Activated naive CD4-positive, alpha-beta T cell treated with anti-CD3 and anti-CD28 coated beads, Interleukin-2, amount 10 ng/mL, durations not matched to agents 7 days and 5 days (primary cell): ENCODE measurements at regions not wholly inside any gene's neighbourhood (a gene's known extent, or its start where the extent isn't known, plus 50 kb on each side); places are given as distances from the start of the nearest gene placed in this dataset.

ENCODE experiments used
- CTCF ChIA-PET: fragments of 350-600 bp; sonication (Branson Sonifier 250); formaldehyde crosslinking; loops from one replicate; lab custom pipeline; 2021; ENCODE audit warnings: antibody characterized with exemption; lab: Charles Lee
- DNase-seq: peaks from one replicate; pipeline ENCODE4 v3.0.0-alpha.2; 2020
- H3K27ac Mint-ChIP-seq: one replicate; pipeline ENCODE4 v1.8.0; 2021; ENCODE audit warnings: mild to moderate bottlenecking, moderate library complexity, mixed read lengths
- H3K27me3 Mint-ChIP-seq: one replicate; pipeline ENCODE4 v1.8.0; 2021; ENCODE audit warnings: mild to moderate bottlenecking, mixed read lengths
- H3K36me3 Mint-ChIP-seq: one replicate; pipeline ENCODE4 v1.8.0; 2021; ENCODE audit warnings: mixed read lengths
- H3K4me1 Mint-ChIP-seq: one replicate; pipeline ENCODE4 v1.8.0; 2021; ENCODE audit warnings: mixed read lengths
- H3K4me3 Mint-ChIP-seq: one replicate; pipeline ENCODE4 v1.8.0; 2021; ENCODE audit warnings: mild to moderate bottlenecking, moderate library complexity, mixed read lengths
- H3K9me3 Mint-ChIP-seq: one replicate; pipeline ENCODE4 v1.8.0; 2021; ENCODE audit warnings: mixed read lengths

DNA sequence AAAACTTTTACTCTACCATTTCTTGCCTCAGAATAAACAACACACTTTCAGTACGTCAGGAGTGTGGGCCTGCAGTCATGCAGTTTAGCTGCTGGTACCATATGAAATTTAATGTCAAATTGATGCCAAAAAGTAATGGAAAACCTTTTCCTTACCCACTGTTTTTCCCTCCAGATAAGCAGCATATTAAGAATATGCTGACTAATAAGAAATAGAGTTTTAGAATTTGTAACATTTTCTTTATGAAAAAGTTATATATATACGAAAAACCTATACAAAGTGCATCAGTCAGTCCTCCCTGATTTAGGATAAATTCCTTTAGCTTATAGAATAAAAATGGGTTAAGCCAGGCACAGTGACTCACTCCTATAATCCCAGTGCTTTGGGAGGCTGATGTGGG is 206.8 kb upstream of the PPARGC1A start:
- no peak for DNase-seq
- H3K4me1 Mint-ChIP-seq, result no peaks in the 10 kb centered on the region
- H3K4me3 Mint-ChIP-seq, result no peak overlapping the region
- H3K9me3 Mint-ChIP-seq, result no peaks in the 10 kb centered on the region
- CTCF ChIA-PET, result no interaction called here
- H3K36me3 Mint-ChIP-seq, result no peaks in the 10 kb centered on the region
- no peak overlapping the region for H3K27ac Mint-ChIP-seq
- H3K27me3 Mint-ChIP-seq, result no peaks in the 10 kb centered on the region

DNA sequence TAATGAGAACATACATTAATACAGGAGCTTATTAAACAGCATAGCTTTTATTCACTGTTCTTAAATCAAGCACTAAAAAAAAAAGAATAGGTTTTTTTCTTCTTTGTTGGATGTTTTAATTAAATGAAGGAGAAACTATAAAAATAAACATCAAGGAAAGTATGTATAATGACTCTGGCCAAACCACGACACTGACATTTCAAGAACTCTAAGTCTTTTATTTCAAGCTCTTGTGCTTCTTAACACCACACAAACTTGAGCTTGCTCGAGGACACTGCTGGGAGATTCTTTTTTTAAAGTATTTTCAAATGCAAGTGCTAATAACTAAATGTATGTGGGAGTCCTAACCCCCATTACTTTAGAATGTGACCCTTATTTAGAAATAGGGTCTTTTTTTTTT is 204.9 kb upstream of the PPARGC1A start:
- Mint-ChIP-seq H3K9me3 (no peaks in the 10 kb centered on the region), H3K27ac (no peak overlapping the region), H3K27me3 (no peaks in the 10 kb centered on the region), H3K36me3 (no peaks in the 10 kb centered on the region), H3K4me1 (no peaks in the 10 kb centered on the region), H3K4me3 (no peak overlapping the region)
- CTCF ChIA-PET, result interaction anchor here (0.7 kb wide), 1 partner anchor 1307 kb away, joined by 3 read pairs; no protein-coding TSS in a partner anchor
- no peak for DNase-seq

DNA sequence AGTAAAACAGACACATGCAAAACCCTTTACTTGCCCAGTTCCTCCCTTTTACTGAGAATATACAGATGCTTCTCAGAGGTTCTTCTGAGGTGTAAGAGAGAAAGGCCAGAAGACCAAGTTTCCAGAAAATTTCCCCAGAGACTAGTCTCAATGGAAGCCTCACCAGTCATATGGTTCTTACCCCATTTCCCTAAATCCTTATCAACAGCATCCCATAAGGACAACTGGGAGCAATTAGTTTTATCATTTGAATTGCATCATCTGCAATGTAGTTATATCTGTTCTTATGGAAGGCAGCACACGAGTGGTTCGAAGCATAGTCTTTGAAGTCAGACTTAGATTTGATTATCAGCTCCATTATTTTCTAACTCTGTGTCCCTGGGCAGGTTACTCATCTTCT is 203.6 kb upstream of the PPARGC1A start:
- Mint-ChIP-seq H3K4me1 (no peaks in the 10 kb centered on the region), H3K4me3 (no peak overlapping the region), H3K9me3 (peaks cover 2% of the 10 kb centered on the region), H3K27me3 (no peaks in the 10 kb centered on the region), H3K27ac (no peak overlapping the region), H3K36me3 (no peaks in the 10 kb centered on the region)
- no peak for DNase-seq
- CTCF ChIA-PET, result no interaction called here

GRCh38 chr4:24091639-24092233 is 201.9 kb upstream of the PPARGC1A start:
- H3K27ac Mint-ChIP-seq, result no peak overlapping the region
- H3K4me1 Mint-ChIP-seq, result no peaks in the 10 kb centered on the region
- no peak for DNase-seq
- H3K4me3 Mint-ChIP-seq, result no peak overlapping the region
- CTCF ChIA-PET, result no interaction called here
- peaks cover 2% of the 10 kb centered on the region for H3K9me3 Mint-ChIP-seq
- H3K27me3 Mint-ChIP-seq, result no peaks in the 10 kb centered on the region
- no peaks in the 10 kb centered on the region for H3K36me3 Mint-ChIP-seq

GRCh38 chr4:24089851-24090534 is 200.1 kb upstream of the PPARGC1A start:
- DNase-seq, result no peak
- peaks cover 2% of the 10 kb centered on the region for H3K9me3 Mint-ChIP-seq
- H3K27ac Mint-ChIP-seq, result no peak overlapping the region
- H3K4me1 Mint-ChIP-seq, result no peaks in the 10 kb centered on the region
- CTCF ChIA-PET, result no interaction called here
- no peak overlapping the region for H3K4me3 Mint-ChIP-seq
- H3K36me3 Mint-ChIP-seq, result no peaks in the 10 kb centered on the region
- no peaks in the 10 kb centered on the region for H3K27me3 Mint-ChIP-seq

- H3K4me3 Mint-ChIP-seq, result no peak overlapping the region
- peaks cover 4% of the 10 kb centered on the region for H3K27me3 Mint-ChIP-seq
- no peak for DNase-seq
- CTCF ChIA-PET, result no interaction called here
- no peak overlapping the region for H3K27ac Mint-ChIP-seq
- no peaks in the 10 kb centered on the region for H3K9me3 Mint-ChIP-seq
- no peaks in the 10 kb centered on the region for H3K4me1 Mint-ChIP-seq
- H3K36me3 Mint-ChIP-seq, result no peaks in the 10 kb centered on the region
Measured at GRCh38 chr4:24080871-24081270, 191.0 kb upstream of the PPARGC1A start.

GRCh38 chr4:24078347-24078962 is 188.6 kb upstream of the PPARGC1A start:
- no peak for DNase-seq
- CTCF ChIA-PET, result no interaction called here
- Mint-ChIP-seq H3K4me3 (no peak overlapping the region), H3K36me3 (no peaks in the 10 kb centered on the region), H3K27me3 (peaks cover 4% of the 10 kb centered on the region), H3K9me3 (no peaks in the 10 kb centered on the region), H3K27ac (no peak overlapping the region), H3K4me1 (no peaks in the 10 kb centered on the region)

- Mint-ChIP-seq H3K36me3 (no peaks in the 10 kb centered on the region), H3K9me3 (no peaks in the 10 kb centered on the region), H3K4me1 (no peaks in the 10 kb centered on the region), H3K4me3 (no peak overlapping the region), H3K27me3 (peaks cover 4% of the 10 kb centered on the region), H3K27ac (no peak overlapping the region)
- no peak for DNase-seq
- CTCF ChIA-PET, result no interaction called here
Measured at GRCh38 chr4:24076811-24077210, 187.0 kb upstream of the PPARGC1A start.

GRCh38 chr4:24073948-24074347 is 184.1 kb upstream of the PPARGC1A start:
- H3K4me3 Mint-ChIP-seq, result no peak overlapping the region
- no peaks in the 10 kb centered on the region for H3K27me3 Mint-ChIP-seq
- H3K9me3 Mint-ChIP-seq, result no peaks in the 10 kb centered on the region
- CTCF ChIA-PET, result no interaction called here
- H3K27ac Mint-ChIP-seq, result no peak overlapping the region
- no peaks in the 10 kb centered on the region for H3K36me3 Mint-ChIP-seq
- H3K4me1 Mint-ChIP-seq, result no peaks in the 10 kb centered on the region
- no peak for DNase-seq

DNA sequence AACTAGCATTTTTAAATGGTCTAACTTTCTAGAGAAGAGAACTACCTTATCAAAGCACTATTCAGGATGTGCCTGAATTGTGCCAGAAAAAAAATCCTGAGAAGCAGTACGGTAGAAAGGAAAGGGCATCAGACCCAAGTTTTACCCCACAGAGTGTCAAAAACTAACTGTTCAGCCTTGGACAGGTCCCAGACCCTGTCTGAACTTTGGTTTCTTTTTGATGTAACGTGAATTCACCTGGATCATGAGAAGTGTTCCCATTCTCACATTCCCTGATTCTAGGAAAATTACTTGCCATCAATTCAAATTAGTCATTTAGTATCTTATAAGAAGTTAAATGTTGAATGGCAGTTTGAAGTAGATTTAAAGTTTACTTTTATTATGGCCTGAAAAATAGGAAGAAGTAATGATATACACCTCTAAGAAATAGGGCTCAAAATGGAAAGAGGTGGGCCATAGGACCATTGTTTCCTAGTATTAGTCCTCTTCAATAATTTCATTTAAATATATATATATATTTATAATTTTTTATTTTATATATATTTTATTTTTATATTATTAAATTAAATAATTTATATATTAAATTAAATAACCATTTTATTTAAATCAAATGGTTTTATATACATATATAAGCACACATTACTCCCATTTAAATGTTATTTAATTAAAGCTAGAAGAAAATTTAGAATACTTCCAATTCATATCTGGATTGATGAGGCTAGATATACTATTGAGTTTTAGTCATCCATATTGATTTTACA is 181.9 kb upstream of the PPARGC1A start:
- Mint-ChIP-seq H3K4me3 (no peak overlapping the region), H3K27ac (no peak overlapping the region), H3K36me3 (no peaks in the 10 kb centered on the region), H3K27me3 (no peaks in the 10 kb centered on the region), H3K4me1 (no peaks in the 10 kb centered on the region), H3K9me3 (no peaks in the 10 kb centered on the region)
- no peak for DNase-seq
- CTCF ChIA-PET, result no interaction called here

GRCh38 chr4:24070117-24070516 is 180.3 kb upstream of the PPARGC1A start:
- H3K9me3 Mint-ChIP-seq, result no peaks in the 10 kb centered on the region
- DNase-seq, result no peak
- no peaks in the 10 kb centered on the region for H3K27me3 Mint-ChIP-seq
- H3K36me3 Mint-ChIP-seq, result no peaks in the 10 kb centered on the region
- CTCF ChIA-PET, result no interaction called here
- no peak overlapping the region for H3K4me3 Mint-ChIP-seq
- H3K27ac Mint-ChIP-seq, result no peak overlapping the region
- H3K4me1 Mint-ChIP-seq, result no peaks in the 10 kb centered on the region

DNA sequence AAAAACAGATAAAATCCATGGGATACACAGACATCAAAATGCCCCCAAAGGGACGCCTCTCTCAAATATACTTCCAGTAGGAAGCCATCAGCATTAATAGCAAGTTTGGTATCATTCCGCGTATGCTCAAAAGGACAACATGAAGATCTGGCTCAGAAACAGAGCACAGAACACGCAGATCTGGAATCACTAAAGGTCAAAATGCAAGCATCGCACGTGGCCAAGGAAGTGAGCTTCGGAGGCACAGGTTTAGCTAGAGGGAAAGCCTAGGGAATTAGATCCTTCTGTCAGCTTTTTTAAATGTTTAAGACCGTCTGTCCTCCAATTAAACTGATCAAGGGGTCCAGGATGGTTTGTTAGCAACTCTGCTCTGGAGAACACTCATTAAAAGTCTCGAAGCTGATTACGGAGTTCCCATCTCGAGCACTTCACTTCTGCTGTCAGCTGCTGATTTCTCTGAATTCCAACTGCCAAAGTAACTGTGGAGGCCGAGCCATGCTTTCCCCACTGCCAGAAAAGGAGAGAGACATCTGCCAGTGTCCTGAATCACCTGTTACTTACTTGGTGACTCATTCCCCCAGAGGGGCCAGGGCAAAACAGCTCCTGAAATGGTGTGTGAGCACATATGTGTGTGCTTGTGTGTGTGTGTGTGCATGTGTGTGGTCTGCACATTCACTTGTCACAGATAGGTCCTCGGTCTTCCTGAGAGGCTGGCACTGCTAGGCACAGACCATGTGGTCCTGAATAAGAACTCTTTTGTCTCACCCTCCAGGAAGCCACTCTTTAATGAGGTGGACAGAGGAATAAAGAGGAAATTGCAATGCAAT is 177.7 kb upstream of the PPARGC1A start:
- no peaks in the 10 kb centered on the region for H3K36me3 Mint-ChIP-seq
- H3K27me3 Mint-ChIP-seq, result no peaks in the 10 kb centered on the region
- H3K27ac Mint-ChIP-seq, result no peak overlapping the region
- H3K4me3 Mint-ChIP-seq, result no peak overlapping the region
- no peak for DNase-seq
- no peaks in the 10 kb centered on the region for H3K4me1 Mint-ChIP-seq
- CTCF ChIA-PET, result no interaction called here
- peaks cover 1% of the 10 kb centered on the region for H3K9me3 Mint-ChIP-seq

DNA sequence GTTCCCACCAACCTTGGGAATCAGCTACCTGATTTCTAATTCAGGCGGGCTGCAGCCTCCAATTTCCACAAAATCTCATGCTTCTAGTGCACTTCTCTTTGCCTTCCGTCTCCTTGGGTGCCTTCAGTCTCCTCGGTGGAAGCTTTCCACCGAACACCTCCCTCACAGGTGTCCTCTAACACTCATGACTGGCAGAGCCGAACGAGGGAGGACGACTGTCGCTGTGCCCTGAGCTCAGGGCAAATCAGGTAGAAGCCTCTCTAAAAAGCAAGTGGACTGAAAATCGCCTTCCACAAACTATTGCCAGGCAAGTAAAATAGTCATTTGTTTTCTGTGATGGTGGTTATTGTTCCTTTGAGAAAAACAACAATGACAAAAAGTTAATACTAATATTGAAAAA is 176.1 kb upstream of the PPARGC1A start:
- Mint-ChIP-seq H3K4me1 (no peaks in the 10 kb centered on the region), H3K36me3 (no peaks in the 10 kb centered on the region), H3K27ac (no peak overlapping the region), H3K4me3 (no peak overlapping the region), H3K9me3 (peaks cover 1% of the 10 kb centered on the region), H3K27me3 (no peaks in the 10 kb centered on the region)
- CTCF ChIA-PET, result no interaction called here
- DNase-seq, result no peak

GRCh38 chr4:24063731-24064130 is 173.9 kb upstream of the PPARGC1A start:
- no peak overlapping the region for H3K27ac Mint-ChIP-seq
- H3K4me3 Mint-ChIP-seq, result no peak overlapping the region
- no peaks in the 10 kb centered on the region for H3K36me3 Mint-ChIP-seq
- no peak for DNase-seq
- peaks cover 1% of the 10 kb centered on the region for H3K9me3 Mint-ChIP-seq
- H3K27me3 Mint-ChIP-seq, result no peaks in the 10 kb centered on the region
- H3K4me1 Mint-ChIP-seq, result no peaks in the 10 kb centered on the region
- CTCF ChIA-PET, result interaction anchor here (0.7 kb wide), 1 partner anchor 565 kb away, joined by 3 read pairs; no protein-coding TSS in a partner anchor
